IPS-NIHi11 (cell line): ENCODE measurements at regions not wholly inside any gene's neighbourhood (a gene's known extent, or its start where the extent isn't known, plus 50 kb on each side); places are given as distances from the start of the nearest gene placed in this dataset.

Source experiments
- DNase-seq: peaks from one replicate; pipeline ENCODE4 v3.0.0; 2012; ENCODE audit warnings: mixed read lengths, low spot score

GRCh38 chr20:4095639-4096038 lies 53.0 kb upstream of the SMOX start:
- no peak for DNase-seq

- peak; percentile 85 for DNase-seq
These were observed 56.8 kb upstream of the SMOX start for GRCh38 chr20:4091490-4092479.

GRCh38 chr20:4090756-4091489 lies 57.7 kb upstream of the SMOX start:
- no peak for DNase-seq

- DNase-seq: no peak
These were observed 58.7 kb upstream of the SMOX start for GRCh38 chr20:4089756-4090487.

- no peak for DNase-seq
These were observed 59.9 kb upstream of the SMOX start for GRCh38 chr20:4088766-4089165.

GRCh38 chr20:4087923-4088322 lies 60.7 kb upstream of the SMOX start:
- DNase-seq: no peak

- no peak for DNase-seq
These were observed 61.6 kb upstream of the SMOX start for GRCh38 chr20:4086771-4087687.

- no peak for DNase-seq
These were observed 63.9 kb upstream of the SMOX start for GRCh38 chr20:4084721-4085120.

- no peak for DNase-seq
These were observed 64.5 kb upstream of the SMOX start for GRCh38 chr20:4084096-4084495.

- no peak for DNase-seq
These were observed 65.3 kb upstream of the SMOX start for GRCh38 chr20:4083098-4083865.

- peak; percentile 59 for DNase-seq
These were observed 66.1 kb upstream of the SMOX start for GRCh38 chr20:4082406-4083097.

- DNase-seq: no peak
These were observed 66.1 kb upstream of the RNF24 start for GRCh38 chr20:4081421-4081820.

- DNase-seq: no peak
These were observed 61.3 kb upstream of the RNF24 start for GRCh38 chr20:4076671-4077070.

GRCh38 chr20:4076033-4076432 lies 60.7 kb upstream of the RNF24 start:
- no peak for DNase-seq

GRCh38 chr20:4074877-4075455 lies 59.6 kb upstream of the RNF24 start:
- DNase-seq: no peak

- no peak for DNase-seq
These were observed 58.7 kb upstream of the RNF24 start for GRCh38 chr20:4073852-4074741.

- DNase-seq: no peak
These were observed 55.9 kb upstream of the RNF24 start for GRCh38 chr20:4071178-4071693.
